Heart left ventricle (tissue), 13 donors: ENCODE measurements at regions not wholly inside any gene's neighbourhood (a gene's known extent, or its start where the extent isn't known, plus 50 kb on each side); places are given as distances from the start of the nearest gene placed in this dataset.

Experiments used
- CTCF ChIP-seq, 12 donors: fragments of 200-600 bp; sonication (generic) in 4 of 12; IDR thresholded peaks; one replicate each; pipeline versions ENCODE4 v1.5.0 to v1.8.0; 2018 to 2022; ENCODE audit warnings: antibody characterized with exemption in 12 of 12, mild to moderate bottlenecking in 5 of 12
- POLR2A ChIP-seq, 2 donors: fragments of 450-650 bp; IDR thresholded peaks; one replicate each; pipeline ENCODE4 v1.6.1; 2017; ENCODE audit warnings: antibody characterized with exemption in 2 of 2, mild to moderate bottlenecking in 2 of 2, moderate library complexity in 2 of 2
- donor health status: ischemic (EF 13 %, LVEDD 7.1; RV severe dilation, severe dysfunction).
- donor health status: DM: no; HTN: yes; CAD: no.
- donor health status: DM: no; HTN: no; CAD: no.
- donor health status: ischemic (EF 25% LVEDD 6.9; RV normal size, moderate dysfunction).
- donor health status: ischemic (EF 25% LVEDD 5.7; RV mildly dilated, moderate dysfunction).
- donor health status: ischemic (EF 35%, LVEDD 5.7; RV mildly dilated, moderate dysfunction).
- donor health status: nonischemic (EF 11% LVEDD 7.7; RV severe dilation, severe dysfunction).
- donor health status: DM: yes; HTN: yes; CAD: no.
- donor health status: PGD.
- donor health status: ischemic (EF 29% LVEDD 5.4; RV normal size, mild dysfunction).
- donor health status: nonischemic (EF 23%, LVEDD 6.1; RV moderate dilation, normal function).

DNA sequence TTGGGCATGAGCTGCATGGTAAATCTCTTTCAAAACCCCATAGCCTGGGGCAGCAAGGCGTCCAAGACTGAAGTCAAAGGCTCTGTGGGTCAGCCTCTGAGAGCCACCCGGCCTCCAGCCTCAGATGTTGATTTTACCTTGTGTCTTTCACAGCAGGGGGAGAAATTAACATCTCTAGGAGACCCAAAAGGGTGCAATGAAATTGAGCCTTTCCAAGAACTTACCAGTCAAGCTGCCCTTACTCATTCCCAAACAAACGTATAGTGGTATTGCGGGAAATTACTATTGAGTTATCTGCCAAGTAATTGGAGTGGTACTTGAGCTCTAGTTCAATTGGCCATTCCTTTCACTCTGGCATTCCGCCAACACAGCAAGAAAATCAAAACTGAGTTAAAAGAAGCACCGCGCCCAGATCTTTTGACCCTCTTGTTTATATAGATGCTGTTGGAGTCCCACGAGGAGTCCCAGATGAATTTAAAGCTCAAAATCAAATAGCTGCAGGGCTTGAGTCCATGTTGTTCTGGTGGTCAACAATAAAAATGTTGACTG is 380.7 kb upstream of the SYT1 start:
- no peak for TF ChIP-seq CTCF (IDR thresholded peaks at IDR 0.05)
- TF ChIP-seq POLR2A (IDR thresholded peaks at IDR 0.05) = no peak
